HG02840 (cell line): ENCODE measurements at regions not wholly inside any gene's neighbourhood (a gene's known extent, or its start where the extent isn't known, plus 50 kb on each side); places are given as distances from the start of the nearest gene placed in this dataset.

ENCODE experiments used
- ATAC-seq: cut with Tn5 transposase; IDR thresholded peaks from one replicate; pipeline ENCODE4 v1.9.1; 2021; ENCODE audit warnings: mild to moderate bottlenecking, moderate library complexity, moderate number of reproducible peaks; ENCODE audit not compliant: unreplicated experiment, low FRiP score

DNA sequence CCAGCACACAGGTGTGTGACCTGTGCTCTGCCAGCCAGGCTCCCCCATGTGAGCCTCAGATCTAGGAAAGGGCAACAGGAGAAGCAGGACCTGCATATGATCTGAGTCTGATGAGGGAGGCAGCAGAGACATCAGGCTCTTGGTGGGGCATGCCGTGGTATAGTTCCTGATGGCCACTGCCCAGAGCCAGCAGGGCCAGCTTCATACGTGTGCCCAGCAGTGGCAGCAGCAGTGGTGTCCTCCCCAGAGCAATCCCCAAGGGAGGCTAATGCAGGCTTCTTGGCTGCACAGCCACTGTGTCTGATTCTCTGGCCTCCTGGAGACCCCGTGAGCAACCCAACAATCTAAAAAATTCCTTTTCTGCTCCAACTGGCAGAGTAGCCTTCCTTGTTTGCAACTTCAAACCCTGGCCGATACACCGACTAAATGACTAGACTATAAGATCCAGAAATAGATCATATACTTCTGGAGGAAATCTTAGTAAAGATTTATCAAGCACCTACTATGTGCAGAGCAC lies 230.6 kb upstream of the ZMIZ1 start:
- ATAC-seq, result no peak

DNA sequence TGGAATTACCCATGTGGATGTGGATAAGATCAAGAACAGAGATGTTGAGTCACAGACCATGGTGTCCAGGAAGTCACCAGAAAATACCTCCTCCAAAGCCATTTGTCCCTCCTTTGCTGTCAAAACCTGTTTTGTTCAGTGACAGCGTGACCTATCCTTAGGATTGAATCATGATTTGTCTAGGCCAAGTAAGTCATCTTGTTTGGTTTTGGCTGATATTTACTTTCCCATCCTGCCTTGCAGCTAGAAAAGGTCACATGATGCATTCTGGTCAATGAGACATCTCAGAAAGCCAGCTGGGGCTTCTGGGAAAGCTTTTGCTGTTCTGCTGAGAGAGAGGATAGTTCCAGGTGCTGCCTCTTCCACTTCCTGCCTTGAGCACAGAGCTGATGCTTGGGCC lies 225.3 kb upstream of the ZMIZ1 start:
- ATAC-seq, result no peak

DNA sequence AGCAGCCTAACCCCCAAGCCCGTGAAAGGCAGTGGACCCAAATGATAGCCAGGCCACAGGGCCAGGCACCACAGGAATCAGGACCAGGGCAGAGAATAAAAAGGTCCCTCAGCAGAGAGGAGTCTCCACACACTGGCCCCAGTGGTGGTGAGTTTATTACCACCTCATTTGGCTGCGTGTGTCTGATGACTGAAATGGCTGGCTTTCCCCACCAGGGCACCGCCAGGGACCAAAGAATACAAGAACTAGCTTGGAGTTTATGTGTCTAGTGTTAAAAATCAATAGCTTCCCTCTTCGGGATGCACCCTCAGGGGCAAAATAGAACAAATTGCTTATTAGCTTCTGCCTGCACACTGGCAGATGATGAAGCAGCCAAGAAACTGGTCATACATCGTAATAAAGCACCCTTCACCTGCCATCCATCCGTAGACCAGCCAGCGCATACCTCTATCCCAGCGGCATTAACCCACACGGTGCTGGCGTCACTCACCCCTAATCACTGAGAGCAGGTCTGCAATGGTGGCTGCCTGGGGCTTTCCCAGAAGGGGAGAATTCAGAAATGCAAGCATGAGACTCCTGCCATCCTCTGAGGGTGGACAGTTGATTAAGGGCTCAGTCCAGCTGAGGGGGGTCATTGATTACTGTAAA lies 223.7 kb upstream of the ZMIZ1 start:
- no peak for ATAC-seq

- ATAC-seq, result no peak
Observed at GRCh38 chr10:78846071-78846470, 222.7 kb upstream of the ZMIZ1 start.

DNA sequence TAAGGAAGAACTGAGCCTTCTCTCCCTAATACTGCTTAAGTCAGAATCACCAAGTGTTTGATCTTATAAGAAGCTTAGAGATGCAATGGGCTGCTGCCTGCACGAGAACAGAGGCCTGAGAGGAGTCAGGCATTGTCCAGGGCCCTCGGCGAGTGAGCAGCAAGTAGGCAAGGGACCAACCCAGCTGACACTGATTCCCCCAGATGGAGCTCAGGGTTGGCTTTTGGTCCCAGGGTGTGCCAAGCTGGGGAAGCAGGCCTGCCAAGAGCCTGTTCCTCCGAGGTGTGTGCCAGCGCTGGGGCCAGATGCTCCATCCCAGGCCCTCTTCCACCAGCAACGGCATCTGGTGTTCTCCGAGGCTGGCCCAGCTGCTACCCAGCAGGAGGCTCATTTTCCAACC lies 222.0 kb upstream of the ZMIZ1 start:
- no peak for ATAC-seq

GRCh38 chr10:78847485-78847884 lies 221.3 kb upstream of the ZMIZ1 start:
- ATAC-seq, result no peak

DNA sequence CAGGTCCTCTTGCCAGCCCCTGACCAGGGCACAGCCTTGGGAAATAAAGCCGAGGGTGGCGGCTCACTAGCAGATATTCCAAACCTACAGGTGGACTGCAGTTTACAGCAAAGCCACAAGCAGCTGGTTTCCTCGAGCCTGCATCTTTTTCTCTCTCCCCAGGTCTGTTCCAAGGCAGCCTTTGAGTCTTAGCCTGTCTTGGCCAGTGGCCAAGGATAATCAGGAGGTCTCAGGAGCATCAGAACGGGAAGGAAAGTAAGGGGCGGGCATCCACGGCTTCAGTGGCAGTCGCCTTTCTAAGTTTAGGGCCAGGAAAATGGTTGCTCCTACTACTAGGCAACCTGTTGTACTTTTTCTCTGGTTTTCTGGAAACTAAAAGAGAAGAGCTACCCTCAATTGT lies 219.7 kb upstream of the ZMIZ1 start:
- ATAC-seq, result no peak

DNA sequence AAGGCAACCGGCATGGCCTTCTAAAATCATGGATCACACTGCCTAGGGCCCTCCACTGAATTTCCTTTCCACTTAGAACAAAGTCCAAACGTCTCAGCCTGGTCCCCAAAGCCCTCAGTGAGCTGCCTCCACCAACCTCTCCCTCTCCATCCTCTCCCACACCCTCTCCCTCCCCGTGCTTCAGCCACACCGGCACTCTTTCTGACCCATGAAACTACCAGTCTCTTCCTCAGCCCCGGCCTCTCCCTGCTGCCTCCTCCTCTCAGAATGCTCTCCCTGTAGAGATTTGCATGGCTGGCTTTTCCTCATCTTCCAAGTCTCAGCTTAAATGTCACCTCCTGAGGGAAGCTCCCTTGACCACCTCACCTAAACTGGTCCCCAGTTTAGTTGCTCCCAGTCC lies 219.0 kb upstream of the ZMIZ1 start:
- ATAC-seq, result no peak

GRCh38 chr10:78850644-78851435 lies 217.9 kb upstream of the ZMIZ1 start:
- no peak for ATAC-seq

DNA sequence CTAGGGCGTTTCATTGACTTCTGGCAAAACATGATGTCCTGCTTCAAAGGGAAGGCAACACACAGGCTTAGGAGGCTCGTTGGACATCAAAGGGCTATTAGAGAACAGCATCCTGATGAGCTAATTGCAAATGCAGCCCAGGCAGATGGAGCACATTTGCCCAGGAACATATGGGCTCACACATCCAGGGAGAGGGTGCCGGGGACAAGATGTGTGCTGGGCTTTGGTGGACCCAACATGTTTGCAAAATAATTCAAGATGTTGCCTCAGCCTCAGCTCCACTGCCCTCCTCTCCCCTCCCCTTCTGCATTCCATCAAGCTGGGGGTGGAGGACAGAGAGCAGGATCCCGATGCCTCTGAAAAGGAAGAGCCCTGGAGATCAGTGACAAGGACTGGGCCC lies 217.1 kb upstream of the ZMIZ1 start:
- no peak for ATAC-seq

GRCh38 chr10:78852466-78853240 lies 216.1 kb upstream of the ZMIZ1 start:
- ATAC-seq, result no peak

DNA sequence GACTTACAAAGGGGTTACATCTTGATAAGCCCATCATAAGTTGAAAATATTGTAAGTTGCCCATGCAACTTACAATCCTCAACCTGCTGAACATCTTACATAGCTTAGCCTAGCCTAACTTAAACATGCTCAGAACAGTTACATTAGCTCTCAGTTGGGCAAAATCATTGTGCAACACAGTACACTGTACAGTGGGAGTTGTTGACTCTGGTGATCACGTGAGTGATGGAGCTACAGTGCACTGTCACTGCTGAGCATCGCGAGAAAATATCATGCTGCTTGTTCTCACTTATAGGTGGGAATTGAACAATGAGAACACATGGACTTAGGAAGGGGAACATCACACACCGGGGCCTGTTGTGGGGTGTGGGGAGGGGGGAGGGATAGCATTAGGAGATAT lies 214.9 kb upstream of the ZMIZ1 start:
- ATAC-seq, result no peak

DNA sequence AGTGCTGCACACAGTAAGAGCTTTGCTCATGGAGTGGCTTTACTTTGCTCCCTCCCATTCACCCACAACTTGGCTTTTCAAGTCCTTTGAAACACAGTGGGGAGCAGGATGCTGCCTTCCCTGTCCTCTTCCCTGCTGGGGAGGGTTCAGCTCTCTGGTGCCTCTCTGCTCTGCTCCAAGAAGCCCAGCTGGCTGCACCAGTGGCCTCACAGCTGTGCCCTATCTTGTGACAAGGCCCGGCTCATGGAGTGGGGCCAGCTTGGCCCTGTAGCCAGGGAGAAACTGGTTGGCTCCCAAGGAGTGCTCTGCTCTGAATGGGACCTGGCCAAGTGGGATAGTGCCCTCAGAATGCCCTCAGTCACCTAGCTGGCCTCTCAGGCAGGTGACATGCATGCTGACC lies 212.3 kb upstream of the ZMIZ1 start:
- ATAC-seq, result no peak

DNA sequence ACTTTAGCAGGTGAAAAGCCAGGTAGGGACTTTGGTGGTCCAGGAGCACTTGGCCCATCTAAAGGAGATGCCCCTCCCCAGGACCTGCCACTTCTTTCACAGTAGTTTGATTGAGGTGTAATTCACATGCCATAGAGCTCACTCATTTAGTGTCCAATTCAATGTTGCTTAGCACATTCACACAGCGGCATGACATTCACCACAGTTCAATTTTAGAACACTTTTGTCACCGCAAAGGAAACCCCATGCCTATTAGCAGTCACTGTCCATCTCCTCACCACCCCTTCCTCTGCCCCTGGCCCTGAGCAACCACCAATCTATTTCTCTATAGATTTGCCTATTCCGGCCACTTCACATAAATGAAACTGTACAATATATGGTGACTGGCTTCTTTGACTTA lies 211.6 kb upstream of the ZMIZ1 start:
- no peak for ATAC-seq

GRCh38 chr10:78859266-78859665 lies 209.5 kb upstream of the ZMIZ1 start:
- no peak for ATAC-seq

DNA sequence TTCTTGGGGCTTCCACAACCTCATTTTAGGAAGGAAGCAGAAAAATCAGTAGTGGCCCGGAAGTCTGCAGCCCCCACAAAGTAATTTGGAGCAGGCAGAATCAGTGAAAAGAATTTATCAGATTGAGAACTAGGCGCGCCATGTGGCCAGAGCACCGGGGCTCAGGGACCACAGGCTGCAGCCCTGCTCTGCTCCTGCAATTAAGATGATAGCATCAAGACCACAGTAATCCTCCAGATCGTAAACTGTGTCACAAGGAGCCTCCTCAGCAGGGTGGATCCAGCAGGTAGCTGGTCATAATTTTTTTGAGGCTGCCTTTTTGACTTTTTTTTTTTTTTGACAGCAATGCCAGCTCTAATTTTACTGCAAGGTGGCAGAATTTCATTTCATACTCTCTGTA lies 209.0 kb upstream of the ZMIZ1 start:
- ATAC-seq, result no peak

DNA sequence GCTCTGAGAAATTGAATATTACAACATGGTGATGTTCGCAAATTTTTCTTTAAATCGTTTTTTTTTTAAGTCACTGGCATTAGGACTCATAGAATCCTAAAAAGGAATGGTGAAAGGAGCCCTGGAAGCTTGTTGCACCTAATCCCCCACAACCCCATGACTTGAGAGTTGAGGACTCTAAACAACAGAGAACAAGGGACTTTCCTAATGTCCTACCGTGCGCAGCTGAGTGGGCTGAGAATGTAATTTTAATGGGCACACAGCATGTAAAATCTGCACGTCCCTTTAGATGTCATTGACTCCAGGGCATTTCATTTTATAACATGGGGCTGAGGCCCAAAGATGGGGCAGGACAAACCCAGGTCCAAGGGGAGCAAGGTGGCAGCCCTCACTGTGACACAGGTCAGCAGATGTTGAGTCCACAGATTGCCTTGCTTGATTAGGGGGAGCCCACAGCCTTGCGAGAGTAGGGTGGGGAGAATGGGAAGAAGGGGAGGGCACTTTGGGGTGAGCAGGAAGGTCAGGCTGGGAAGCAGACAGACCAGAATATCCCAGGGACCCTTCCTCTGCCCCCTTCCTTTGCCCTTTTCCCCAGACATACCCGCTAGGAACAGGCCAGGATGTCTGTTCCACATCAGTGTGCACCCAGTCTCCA lies 208.4 kb upstream of the ZMIZ1 start:
- no peak for ATAC-seq

GRCh38 chr10:78861529-78862327 lies 207.0 kb upstream of the ZMIZ1 start:
- ATAC-seq, result no peak

GRCh38 chr10:78862328-78862640 lies 206.5 kb upstream of the ZMIZ1 start:
- ATAC-seq, result no peak
